ENCODE measurements at regions not wholly inside any gene's neighbourhood (a gene's known extent, or its start where the extent isn't known, plus 50 kb on each side); places are given as distances from the start of the nearest gene placed in this dataset.

DNA sequence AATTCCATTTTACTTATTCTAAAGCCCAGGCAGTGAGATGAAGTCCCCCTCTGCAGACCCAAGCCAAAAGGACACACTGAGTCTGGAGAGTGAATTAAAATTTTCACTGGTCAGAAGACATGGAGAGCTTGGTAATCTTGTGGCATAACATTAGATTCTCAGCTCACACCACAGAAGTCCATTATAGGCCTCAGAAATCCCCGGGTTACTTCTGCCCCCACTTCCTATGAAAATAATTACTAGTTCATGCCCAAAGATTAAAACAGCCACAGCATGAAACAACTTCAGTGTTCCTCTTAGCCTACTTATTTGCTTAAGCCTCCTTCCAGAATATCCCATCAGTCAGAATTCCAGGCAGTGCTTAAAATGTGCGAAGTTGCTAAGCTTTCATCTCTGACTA, 123.3 kb downstream of the ZC3H11B start:
- H3K27me3 Mint-ChIP-seq = no peaks in the 10 kb centered on the region
- no peak overlapping the region for H3K4me3 Mint-ChIP-seq
- peaks cover 5% of the 10 kb centered on the region for H3K9me3 Mint-ChIP-seq
- no peak overlapping the region for H3K27ac Mint-ChIP-seq (ENCODE audit: low read depth)
- DNase-seq (ENCODE audit: low spot score in 2 of 2) (no peak), ATAC-seq (replicated peaks; ENCODE audit: extremely low read depth, poor library complexity, severe bottlenecking) (no peak)
- no peaks in the 10 kb centered on the region for H3K4me1 Mint-ChIP-seq
- H3K36me3 Mint-ChIP-seq (ENCODE audit: insufficient read depth) = no peaks in the 10 kb centered on the region

- Mint-ChIP-seq H3K9me3 (peaks cover 5% of the 10 kb centered on the region), H3K27ac (ENCODE audit: low read depth) (no peak overlapping the region), H3K36me3 (ENCODE audit: insufficient read depth) (no peaks in the 10 kb centered on the region), H3K4me1 (no peaks in the 10 kb centered on the region), H3K27me3 (no peaks in the 10 kb centered on the region), H3K4me3 (no peak overlapping the region)
- no peak for DNase-seq (ENCODE audit: low spot score in 2 of 2)
- ATAC-seq (replicated peaks; ENCODE audit: extremely low read depth, poor library complexity, severe bottlenecking) = no peak
These were observed 124.6 kb downstream of the ZC3H11B start for GRCh38 chr1:219488275-219488674.

DNA sequence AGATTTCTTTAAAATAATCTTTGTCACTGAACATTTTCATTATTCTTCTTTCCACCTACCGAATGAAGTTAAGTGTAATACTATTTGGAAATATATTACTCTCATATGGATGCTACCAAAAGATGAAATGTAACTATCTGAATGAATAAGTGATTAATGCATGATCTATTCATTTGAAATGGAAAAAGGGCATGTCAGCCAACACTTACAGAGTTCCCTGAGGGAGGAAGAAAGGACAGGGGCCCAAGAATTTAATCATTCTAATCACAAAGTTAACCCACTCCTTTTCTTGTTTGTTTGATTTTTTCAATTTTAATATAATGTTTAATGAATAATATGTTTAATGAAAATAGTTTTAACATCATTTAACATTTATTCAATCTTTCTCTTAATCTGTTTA, 129.4 kb downstream of the ZC3H11B start:
- Mint-ChIP-seq H3K27me3 (no peaks in the 10 kb centered on the region), H3K36me3 (ENCODE audit: insufficient read depth) (no peaks in the 10 kb centered on the region), H3K27ac (ENCODE audit: low read depth) (no peak overlapping the region), H3K9me3 (peaks cover 5% of the 10 kb centered on the region), H3K4me1 (no peaks in the 10 kb centered on the region), H3K4me3 (no peak overlapping the region)
- DNase-seq (ENCODE audit: low spot score in 2 of 2) = no peak
- ATAC-seq (replicated peaks; ENCODE audit: extremely low read depth, poor library complexity, severe bottlenecking) = no peak

GRCh38 chr1:219480011-219480410, 132.9 kb downstream of the ZC3H11B start:
- no peak for DNase-seq (ENCODE audit: low spot score in 2 of 2)
- no peak overlapping the region for H3K4me3 Mint-ChIP-seq

DNA sequence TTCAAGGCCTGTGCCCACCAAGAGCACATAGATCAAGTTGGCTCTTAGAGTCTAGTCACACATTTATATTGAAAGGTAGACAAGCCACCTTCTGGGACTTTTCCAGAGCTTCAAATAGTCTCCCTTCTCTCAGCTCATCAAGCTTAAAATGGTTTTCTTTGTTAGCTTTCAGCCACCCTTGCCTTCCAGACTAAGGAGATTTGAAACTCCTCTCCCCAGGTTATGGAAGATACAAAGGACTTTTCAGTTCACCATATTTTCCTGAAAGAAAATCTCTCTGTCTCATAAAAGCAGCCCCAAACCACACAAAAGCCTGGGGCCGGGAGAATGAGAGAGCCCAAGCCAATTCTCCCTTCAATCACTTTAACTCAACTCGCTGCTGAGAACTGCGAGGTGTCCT, 134.1 kb downstream of the ZC3H11B start:
- Mint-ChIP-seq H3K27ac (ENCODE audit: low read depth) (no peak overlapping the region), H3K27me3 (no peaks in the 10 kb centered on the region), H3K4me3 (no peak overlapping the region), H3K4me1 (no peaks in the 10 kb centered on the region), H3K9me3 (no peaks in the 10 kb centered on the region), H3K36me3 (ENCODE audit: insufficient read depth) (no peaks in the 10 kb centered on the region)
- DNase-seq (ENCODE audit: low spot score in 2 of 2) (no peak), ATAC-seq (replicated peaks; ENCODE audit: extremely low read depth, poor library complexity, severe bottlenecking) (no peak)

More at GRCh38 chr1:219480011-219480410, 132.9 kb downstream of the ZC3H11B start:
- no peaks in the 10 kb centered on the region for H3K4me1 Mint-ChIP-seq
- H3K9me3 Mint-ChIP-seq = no peaks in the 10 kb centered on the region
- H3K27ac Mint-ChIP-seq (ENCODE audit: low read depth) = no peak overlapping the region
- H3K36me3 Mint-ChIP-seq (ENCODE audit: insufficient read depth) = no peaks in the 10 kb centered on the region
- H3K27me3 Mint-ChIP-seq = no peaks in the 10 kb centered on the region
- ATAC-seq (replicated peaks; ENCODE audit: extremely low read depth, poor library complexity, severe bottlenecking) = no peak

- H3K4me1 Mint-ChIP-seq = no peaks in the 10 kb centered on the region
- H3K27ac Mint-ChIP-seq (ENCODE audit: low read depth) = no peak overlapping the region
- no peak for ATAC-seq (replicated peaks; ENCODE audit: extremely low read depth, poor library complexity, severe bottlenecking)
- no peaks in the 10 kb centered on the region for H3K36me3 Mint-ChIP-seq (ENCODE audit: insufficient read depth)
- no peak for DNase-seq (ENCODE audit: low spot score in 2 of 2)
- H3K9me3 Mint-ChIP-seq = no peaks in the 10 kb centered on the region
- H3K27me3 Mint-ChIP-seq = no peaks in the 10 kb centered on the region
- no peak overlapping the region for H3K4me3 Mint-ChIP-seq
These were observed 135.0 kb downstream of the ZC3H11B start for GRCh38 chr1:219477861-219478260.

- H3K27ac Mint-ChIP-seq (ENCODE audit: low read depth) = no peak overlapping the region
- H3K27me3 Mint-ChIP-seq = no peaks in the 10 kb centered on the region
- no peaks in the 10 kb centered on the region for H3K36me3 Mint-ChIP-seq (ENCODE audit: insufficient read depth)
- H3K4me3 Mint-ChIP-seq = no peak overlapping the region
- DNase-seq (ENCODE audit: low spot score in 2 of 2) (no peak), ATAC-seq (replicated peaks; ENCODE audit: extremely low read depth, poor library complexity, severe bottlenecking) (no peak)
- H3K4me1 Mint-ChIP-seq = no peaks in the 10 kb centered on the region
- no peaks in the 10 kb centered on the region for H3K9me3 Mint-ChIP-seq
These were observed 136.2 kb downstream of the ZC3H11B start for GRCh38 chr1:219476716-219477115.

- H3K9me3 Mint-ChIP-seq = no peaks in the 10 kb centered on the region
- no peaks in the 10 kb centered on the region for H3K27me3 Mint-ChIP-seq
- no peak overlapping the region for H3K27ac Mint-ChIP-seq (ENCODE audit: low read depth)
- ATAC-seq (replicated peaks; ENCODE audit: extremely low read depth, poor library complexity, severe bottlenecking) (no peak), DNase-seq (ENCODE audit: low spot score in 2 of 2) (no peak)
- no peaks in the 10 kb centered on the region for H3K36me3 Mint-ChIP-seq (ENCODE audit: insufficient read depth)
- H3K4me1 Mint-ChIP-seq = no peaks in the 10 kb centered on the region
- no peak overlapping the region for H3K4me3 Mint-ChIP-seq
These were observed 136.8 kb downstream of the ZC3H11B start for GRCh38 chr1:219476116-219476515.

DNA sequence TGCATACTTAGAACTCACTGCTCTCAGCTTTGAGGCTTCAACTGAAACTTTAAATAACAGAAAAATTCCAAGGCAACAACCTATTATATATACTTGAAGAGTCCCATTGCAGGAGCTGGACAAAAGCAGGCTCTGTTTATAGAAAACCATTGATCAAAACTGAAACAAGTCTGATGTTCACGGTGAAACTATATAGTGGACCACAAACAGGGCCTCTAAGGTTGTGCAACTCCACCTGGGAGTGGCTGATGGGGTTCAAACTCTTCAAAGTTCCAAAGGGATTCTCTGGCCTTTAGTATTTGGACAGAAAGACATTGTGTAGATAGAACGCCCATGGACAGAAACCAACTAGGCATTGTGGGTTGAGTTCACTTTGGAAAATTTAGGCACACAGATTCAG, 140.3 kb downstream of the ZC3H11B start:
- no peak for DNase-seq (ENCODE audit: low spot score in 2 of 2)
- Mint-ChIP-seq H3K9me3 (no peaks in the 10 kb centered on the region), H3K4me1 (no peaks in the 10 kb centered on the region), H3K36me3 (ENCODE audit: insufficient read depth) (no peaks in the 10 kb centered on the region), H3K4me3 (no peak overlapping the region), H3K27ac (ENCODE audit: low read depth) (no peak overlapping the region), H3K27me3 (no peaks in the 10 kb centered on the region)
- ATAC-seq (replicated peaks; ENCODE audit: extremely low read depth, poor library complexity, severe bottlenecking) = no peak

- no peaks in the 10 kb centered on the region for H3K9me3 Mint-ChIP-seq
- no peaks in the 10 kb centered on the region for H3K4me1 Mint-ChIP-seq
- DNase-seq (ENCODE audit: low spot score in 2 of 2) = no peak
- H3K27ac Mint-ChIP-seq (ENCODE audit: low read depth) = no peak overlapping the region
- no peaks in the 10 kb centered on the region for H3K36me3 Mint-ChIP-seq (ENCODE audit: insufficient read depth)
- no peak overlapping the region for H3K4me3 Mint-ChIP-seq
- H3K27me3 Mint-ChIP-seq = no peaks in the 10 kb centered on the region
- ATAC-seq (replicated peaks; ENCODE audit: extremely low read depth, poor library complexity, severe bottlenecking) = no peak
These were observed 145.4 kb downstream of the ZC3H11B start for GRCh38 chr1:219467524-219467923.

DNA sequence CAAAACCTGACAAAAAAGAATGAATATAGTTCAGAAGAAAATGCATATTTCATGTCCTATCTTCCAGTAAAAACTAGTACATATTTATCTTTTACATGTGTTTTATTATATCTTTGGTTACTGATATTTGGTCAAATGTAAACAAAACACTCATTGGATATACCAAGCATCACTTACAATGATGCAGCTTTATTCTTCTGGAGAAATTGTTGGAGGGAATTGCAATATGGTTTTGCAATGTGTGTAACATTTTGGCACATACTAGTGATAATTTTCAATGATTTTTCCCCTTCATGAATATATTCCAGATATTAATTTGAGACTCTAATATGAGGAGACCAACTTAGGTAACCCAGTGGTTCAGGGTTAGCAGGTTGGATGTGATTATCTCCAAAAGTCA, 146.1 kb downstream of the ZC3H11B start:
- ATAC-seq (replicated peaks; ENCODE audit: extremely low read depth, poor library complexity, severe bottlenecking) (no peak), DNase-seq (ENCODE audit: low spot score in 2 of 2) (no peak)
- Mint-ChIP-seq H3K4me1 (no peaks in the 10 kb centered on the region), H3K9me3 (no peaks in the 10 kb centered on the region), H3K36me3 (ENCODE audit: insufficient read depth) (no peaks in the 10 kb centered on the region), H3K4me3 (no peak overlapping the region), H3K27ac (ENCODE audit: low read depth) (no peak overlapping the region), H3K27me3 (no peaks in the 10 kb centered on the region)

DNA sequence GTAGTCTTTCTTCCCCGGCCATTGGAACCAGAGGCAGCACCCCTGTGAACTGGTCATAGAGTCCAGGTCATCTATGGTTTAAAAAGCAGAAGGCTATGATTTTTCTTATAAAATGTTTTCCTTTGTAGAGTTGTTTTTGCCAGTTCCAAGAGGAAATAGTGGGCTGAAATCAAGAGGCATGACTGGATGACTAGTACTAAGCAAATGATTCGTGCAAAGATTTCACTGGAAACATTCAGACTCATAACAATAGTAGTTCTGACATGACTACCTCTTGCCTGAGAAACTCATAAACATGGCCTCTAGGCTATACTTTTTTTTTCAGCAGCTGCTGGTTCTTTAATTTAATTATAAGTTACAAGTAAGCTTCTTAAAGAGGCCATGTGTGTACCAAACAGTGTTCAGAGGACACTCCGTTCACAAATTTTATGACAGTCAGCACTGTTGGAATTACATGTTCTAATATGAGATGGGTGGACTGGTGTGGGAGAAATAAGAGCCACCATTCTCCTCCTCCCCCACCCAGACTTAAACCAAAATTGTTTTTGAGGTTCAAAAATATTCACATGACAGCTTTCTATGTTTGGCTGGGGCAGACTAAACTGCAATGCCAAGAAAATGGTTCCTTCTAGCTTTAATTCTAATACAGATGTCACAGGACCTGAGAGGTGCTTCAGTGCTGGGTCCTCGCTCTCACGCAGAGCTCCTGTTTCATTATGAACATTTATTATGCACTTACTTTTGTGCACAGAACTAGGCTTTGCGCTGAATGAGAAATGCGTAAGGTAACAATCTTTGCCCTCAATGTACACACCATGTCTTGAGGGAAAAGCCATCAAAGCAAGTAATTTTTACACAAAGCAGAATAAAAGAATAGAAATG, 147.5 kb downstream of the ZC3H11B start:
- no peak overlapping the region for H3K27ac Mint-ChIP-seq (ENCODE audit: low read depth)

DNA sequence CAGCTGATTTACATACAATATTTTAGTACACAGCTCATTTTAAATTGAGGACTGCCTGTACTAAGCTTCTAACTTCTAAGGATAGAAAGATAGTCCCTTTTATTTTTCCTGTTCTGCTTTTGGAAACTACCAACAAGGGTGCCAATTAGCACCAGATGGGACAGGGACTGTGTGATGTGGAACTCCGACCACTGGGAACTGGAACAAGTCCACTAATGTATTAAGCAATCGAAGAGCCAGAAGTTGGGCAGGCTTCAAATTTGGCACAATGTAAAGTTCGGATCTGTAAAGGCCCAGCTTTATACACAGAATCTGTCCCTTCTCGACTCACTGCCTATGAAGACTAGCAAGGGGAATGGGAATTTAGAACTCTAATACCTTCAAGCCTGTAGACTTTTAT, 149.3 kb downstream of the ZC3H11B start:
- Mint-ChIP-seq H3K36me3 (ENCODE audit: insufficient read depth) (no peaks in the 10 kb centered on the region), H3K4me3 (no peak overlapping the region), H3K27ac (ENCODE audit: low read depth) (no peak overlapping the region), H3K4me1 (peaks cover 6% of the 10 kb centered on the region), H3K27me3 (no peaks in the 10 kb centered on the region), H3K9me3 (peaks cover 6% of the 10 kb centered on the region)
- DNase-seq (ENCODE audit: low spot score in 2 of 2) (no peak), ATAC-seq (replicated peaks; ENCODE audit: extremely low read depth, poor library complexity, severe bottlenecking) (no peak)

More for the DNA sequence above, 147.5 kb downstream of the ZC3H11B start:
- no peaks in the 10 kb centered on the region for H3K27me3 Mint-ChIP-seq
- peaks cover 6% of the 10 kb centered on the region for H3K4me1 Mint-ChIP-seq
- no peak overlapping the region for H3K4me3 Mint-ChIP-seq
- peaks cover 6% of the 10 kb centered on the region for H3K9me3 Mint-ChIP-seq
- no peaks in the 10 kb centered on the region for H3K36me3 Mint-ChIP-seq (ENCODE audit: insufficient read depth)
- ATAC-seq (replicated peaks; ENCODE audit: extremely low read depth, poor library complexity, severe bottlenecking) (no peak), DNase-seq (ENCODE audit: low spot score in 2 of 2) (no peak)

Data from central memory CD8-positive, alpha-beta T cell (primary cell).